Activated naive CD4-positive, alpha-beta T cell (primary cell): ENCODE measurements at regions not wholly inside any gene's neighbourhood (a gene's known extent, or its start where the extent isn't known, plus 50 kb on each side); places are given as distances from the start of the nearest gene placed in this dataset.

Experiments used
- DNase-seq, 4 experiments: peaks; one replicate each; lab custom pipeline; 2025; lab: John Stamatoyannopoulos, UW

DNA sequence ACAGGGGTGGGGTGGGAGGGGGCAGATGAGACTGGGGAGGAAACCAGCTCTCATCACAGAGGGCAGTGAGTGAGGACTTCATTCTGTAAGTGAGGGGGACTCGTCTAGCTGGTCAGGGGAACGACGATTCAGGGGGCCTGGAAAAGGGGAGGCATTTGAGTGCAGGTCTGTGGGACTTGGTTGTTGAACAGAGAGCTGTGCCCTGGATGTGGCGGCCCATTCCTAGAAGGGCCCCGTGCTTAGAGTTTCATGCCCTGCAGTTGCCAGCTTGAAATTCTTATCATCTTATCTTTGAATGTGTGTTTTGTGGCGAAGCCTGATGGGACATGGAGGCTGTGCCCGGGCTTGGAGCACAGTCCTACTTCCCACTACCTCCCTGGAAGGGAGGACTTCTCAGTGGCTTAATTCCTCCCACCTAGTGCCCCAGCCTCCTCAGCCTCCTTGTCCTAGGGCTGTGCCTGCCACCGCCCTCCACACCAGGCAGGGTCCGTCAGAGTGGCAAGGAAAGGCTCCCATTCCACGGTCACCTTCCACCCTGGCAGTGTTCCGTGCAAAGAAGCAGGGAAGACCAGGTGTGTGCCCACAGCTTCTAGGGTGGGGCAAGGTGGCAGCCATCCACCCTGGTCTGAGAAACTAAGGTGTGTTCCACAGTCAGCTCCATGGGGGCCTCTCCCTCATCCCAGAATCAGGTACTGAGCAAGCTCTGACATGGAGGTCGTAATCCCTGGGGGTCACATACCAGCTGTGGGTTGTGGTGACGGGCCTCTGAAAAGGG is 59.7 kb upstream of the LMO1 start:
- DNase-seq: no peak

DNA sequence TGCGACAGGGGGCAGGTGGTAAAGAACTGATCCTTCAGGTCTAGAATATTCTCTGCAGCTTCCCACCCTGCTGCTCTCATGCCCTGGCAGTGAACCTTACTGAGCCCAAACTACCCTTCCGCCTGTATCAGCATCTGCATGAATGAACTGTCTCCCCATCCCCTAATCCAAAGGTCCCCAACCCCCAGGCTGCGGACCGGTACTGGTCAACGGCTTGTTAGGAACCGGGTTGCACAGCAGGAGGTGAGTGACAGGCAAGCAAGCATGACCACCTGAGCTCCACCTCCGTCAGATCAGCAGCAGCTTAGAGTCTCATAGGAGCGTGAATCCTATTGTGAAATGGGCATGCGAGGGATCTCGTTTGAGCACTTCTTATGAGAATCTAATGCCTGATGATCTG is 58.2 kb upstream of the LMO1 start:
- DNase-seq: no peak

DNA sequence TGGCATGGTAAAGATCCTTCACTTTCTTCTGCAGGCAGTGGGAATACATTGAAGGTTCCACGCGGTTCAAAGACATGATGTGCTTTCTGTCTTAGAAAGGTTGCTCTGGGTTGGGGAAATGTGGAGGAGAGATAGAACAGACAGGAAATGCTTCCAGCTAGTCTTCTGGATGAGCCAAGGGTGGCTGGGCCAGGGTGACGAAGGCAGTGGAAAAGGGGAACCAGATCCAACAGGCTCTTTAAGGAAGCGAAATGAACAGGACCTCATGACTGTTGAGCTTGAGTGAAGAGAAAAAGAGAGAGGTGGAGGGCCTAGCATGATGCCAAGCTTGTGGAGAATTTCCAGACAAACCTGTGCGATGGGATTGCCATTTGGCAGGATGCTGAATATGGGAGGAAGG is 56.4 kb upstream of the LMO1 start:
- DNase-seq: no peak

DNA sequence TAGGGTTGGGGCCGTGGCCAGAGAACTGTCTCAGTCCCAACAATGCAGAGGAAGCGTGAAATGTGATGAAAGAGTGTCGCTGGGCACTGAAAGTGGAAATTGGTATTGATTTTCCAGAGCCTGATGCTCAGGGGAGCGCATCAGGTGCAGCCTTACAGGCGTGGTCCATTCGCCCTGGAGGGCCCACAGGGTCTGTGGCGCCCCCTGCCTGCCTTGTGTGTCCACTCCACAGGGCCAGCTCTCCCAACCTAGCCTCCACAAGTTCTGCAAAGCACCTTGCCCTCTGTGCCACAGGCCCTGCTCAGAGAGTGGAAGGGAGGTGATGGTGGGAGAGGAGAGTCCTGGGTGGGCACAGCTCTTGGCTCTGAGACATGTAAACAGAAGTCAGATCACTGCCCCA is 54.9 kb upstream of the LMO1 start:
- no peak for DNase-seq

DNA sequence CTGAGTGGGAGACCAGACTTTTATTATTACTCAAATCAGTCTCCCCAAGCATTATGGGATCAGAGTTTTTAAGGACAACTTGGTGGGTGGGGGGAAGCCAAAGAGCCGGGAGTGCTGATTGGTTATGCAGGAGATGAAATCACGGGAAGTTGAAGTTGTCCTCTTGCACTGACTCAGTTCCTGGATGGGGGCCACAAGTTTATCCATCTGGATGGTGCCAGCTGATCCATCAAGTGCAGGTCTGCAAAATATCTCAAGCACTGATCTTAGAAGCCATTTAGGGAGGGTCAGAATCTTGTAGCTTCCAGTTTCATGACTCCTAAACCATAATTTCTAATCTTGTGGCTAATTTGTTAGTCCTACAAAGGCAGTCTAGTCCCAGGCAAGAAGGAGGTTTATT is 53.5 kb upstream of the LMO1 start:
- DNase-seq: no peak

DNA sequence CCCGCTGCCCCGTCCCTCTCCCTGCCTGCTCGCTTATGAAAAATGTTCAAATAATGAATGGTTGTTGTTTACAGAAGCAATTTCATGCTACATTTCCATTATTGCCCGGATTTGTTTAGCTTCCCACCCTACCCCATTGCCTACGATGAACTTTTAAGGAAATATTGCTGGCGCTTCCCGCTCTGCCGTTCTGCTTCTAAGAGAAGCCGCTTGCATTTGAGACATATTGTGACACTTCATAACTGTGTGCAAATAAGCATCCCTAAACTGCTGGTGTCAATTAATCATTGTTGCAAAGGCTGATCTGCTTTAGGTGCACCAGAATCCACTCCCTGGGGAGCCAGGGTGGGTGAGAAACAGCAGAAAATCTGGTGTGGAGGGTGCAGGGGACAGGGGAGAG is 52.3 kb upstream of the LMO1 start:
- no peak for DNase-seq

DNA sequence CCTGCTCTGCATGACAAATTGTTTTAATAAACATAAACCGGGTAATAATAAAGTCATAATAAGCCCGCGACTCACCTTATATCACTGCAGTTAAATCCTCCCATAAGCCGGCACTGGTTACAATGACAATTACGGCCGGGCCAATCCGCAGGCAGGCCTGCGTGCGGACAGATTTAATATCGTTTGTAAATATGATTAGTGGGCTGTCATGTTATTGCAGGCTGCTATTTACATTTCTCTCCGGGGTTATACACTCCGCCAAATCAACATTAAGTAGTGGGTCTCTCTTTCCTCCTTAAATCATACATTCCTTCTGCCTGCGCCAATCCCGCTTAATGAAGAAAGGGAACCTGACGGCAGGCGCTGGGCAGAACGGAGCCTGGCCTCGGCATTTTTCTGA is 51.8 kb upstream of the LMO1 start:
- DNase-seq: no peak

DNA sequence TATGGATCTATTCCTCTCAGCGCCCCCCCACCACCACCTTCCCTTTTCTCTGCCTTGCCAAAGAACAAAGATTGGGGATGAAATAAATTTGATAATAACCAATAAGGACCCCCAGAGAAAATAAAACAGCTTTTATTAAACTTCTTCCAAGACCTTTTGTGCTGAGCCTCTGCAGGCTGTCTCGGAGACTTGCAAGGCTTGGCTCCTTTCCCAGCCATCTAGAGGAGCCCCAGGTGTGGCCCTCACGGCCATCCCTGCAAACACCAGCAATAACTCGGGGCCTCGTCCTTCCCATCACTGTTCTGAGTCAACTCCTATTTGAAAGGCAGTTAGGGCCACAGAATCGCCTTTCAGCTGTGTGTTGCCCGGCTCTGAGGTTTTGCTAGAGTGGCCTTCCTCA is 51.2 kb upstream of the LMO1 start:
- no peak for DNase-seq

DNA sequence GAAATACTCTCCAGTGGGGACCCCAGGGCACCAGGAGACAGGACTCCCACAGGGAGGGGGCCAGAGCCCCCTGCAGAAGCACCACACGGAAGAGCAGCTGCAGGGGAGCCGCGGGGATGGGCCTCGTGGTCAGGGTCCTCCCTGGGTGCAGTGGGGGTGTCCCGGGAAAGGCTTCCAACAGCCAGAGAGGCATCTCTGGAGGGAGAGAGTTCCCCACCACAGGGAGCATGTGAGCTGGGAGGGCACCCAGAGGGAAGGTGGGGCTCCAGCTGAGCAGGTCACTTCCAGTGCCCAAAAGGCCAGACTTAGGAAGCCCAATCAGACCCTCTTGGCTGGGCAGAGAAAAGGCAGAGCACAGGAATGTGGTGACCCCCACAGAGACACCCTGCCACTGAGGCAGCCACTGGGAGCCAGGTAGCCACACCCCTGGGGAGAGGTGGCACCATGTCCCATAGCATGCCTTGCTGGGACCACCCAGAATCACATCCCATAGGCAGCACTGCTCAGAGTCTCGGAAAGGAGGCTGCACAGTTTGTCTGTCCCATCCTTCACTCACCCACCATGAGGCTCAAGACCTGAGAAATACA is 49.9 kb upstream of the LMO1 start:
- DNase-seq: no peak
